HepG2 (cell line): ENCODE measurements at regions not wholly inside any gene's neighbourhood (a gene's known extent, or its start where the extent isn't known, plus 50 kb on each side); places are given as distances from the start of the nearest gene placed in this dataset.

Experiments
- CTCF ChIP-seq: sonication (generic); formaldehyde crosslinking; IDR thresholded peaks from 2 replicates; pipeline ENCODE4 v1.5.0; 2020; ENCODE audit warnings: mild to moderate bottlenecking, missing genetic modification reagents, moderate library complexity
- RAD21 ChIP-seq: fragments of 450-650 bp; formaldehyde crosslinking; IDR thresholded peaks from 2 replicates; pipeline ENCODE4 v1.5.0; 2020; ENCODE audit warnings: mild to moderate bottlenecking
- ZBTB7B ChIP-seq: sonication (generic); formaldehyde crosslinking; IDR thresholded peaks from 2 replicates; pipeline ENCODE4 v1.4.0; 2020; ENCODE audit warnings: missing genetic modification reagents
- ZNF207 ChIP-seq: fragments of 450-650 bp; IDR thresholded peaks from 2 replicates; pipeline ENCODE4 v1.6.1; 2016; ENCODE audit warnings: antibody characterized with exemption, borderline replicate concordance

DNA sequence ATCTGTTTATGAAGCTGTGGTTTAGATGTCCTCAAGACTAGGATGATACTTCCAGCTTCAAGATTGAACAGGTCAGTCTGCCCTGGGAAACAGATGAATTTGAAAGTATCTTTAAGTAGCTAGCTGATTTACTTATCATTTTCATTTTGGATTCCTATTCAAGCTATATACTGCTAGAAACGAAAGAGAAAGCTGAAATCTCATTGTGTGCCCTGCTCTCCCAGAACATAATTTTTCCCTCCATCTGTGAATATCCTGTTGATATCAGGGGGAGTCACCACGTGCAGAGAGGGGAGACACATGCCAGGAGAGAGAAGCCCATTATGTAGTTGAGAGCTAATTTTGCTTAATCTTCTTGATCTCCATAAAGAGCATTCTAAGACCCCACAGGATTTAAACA lies 439.1 kb downstream of the NR2F1-AS1 start:
- TF ChIP-seq RAD21 (no peak), ZNF207 (no peak), ZBTB7B (no peak), CTCF (no peak)
